CD4-positive, alpha-beta memory T cell (primary cell): ENCODE measurements at regions not wholly inside any gene's neighbourhood (a gene's known extent, or its start where the extent isn't known, plus 50 kb on each side); places are given as distances from the start of the nearest gene placed in this dataset.
A peak's percentile ranks its signal among the peaks of the same experiment; 100 is the strongest.

Experiments used
- CTCF ChIA-PET: fragments of 350-600 bp; sonication (Branson Sonifier 250); formaldehyde crosslinking; loops from one replicate; lab custom pipeline; 2021; ENCODE audit warnings: inconsistent platforms; ENCODE audit not compliant: partially characterized antibody; lab: Charles Lee
- POLR2A ChIA-PET: fragments of 350-600 bp; sonication (Branson Sonifier 250); formaldehyde crosslinking; loops from one replicate; lab custom pipeline; 2021; ENCODE audit not compliant: partially characterized antibody; lab: Charles Lee
- DNase-seq, 5 donors: peaks; one replicate each; pipeline versions ENCODE4 v3.0.0 to v3.0.0-alpha.2; 2020 to 2022; ENCODE audit warnings: mixed read lengths in 1 of 5
- H3K27ac ChIP-seq: one replicate; pipeline ENCODE4 v1.7.0; 2013; ENCODE audit warnings: low read depth, low read length
- H3K27me3 ChIP-seq: 2 replicates; pipeline ENCODE4 v1.7.0; 2013; ENCODE audit warnings: mild to moderate bottlenecking, low read length, moderate library complexity; ENCODE audit not compliant: insufficient read depth
- H3K36me3 ChIP-seq: 2 replicates; pipeline ENCODE4 v1.7.0; 2013; ENCODE audit warnings: mild to moderate bottlenecking, low read length, moderate library complexity; ENCODE audit not compliant: insufficient read depth
- H3K4me1 ChIP-seq: 2 replicates; pipeline ENCODE4 v1.7.0; 2013; ENCODE audit warnings: mild to moderate bottlenecking, low read length, moderate library complexity; ENCODE audit not compliant: insufficient read depth
- H3K4me3 ChIP-seq, 2 donors: one replicate each; pipeline ENCODE4 v1.7.0; 2013; ENCODE audit warnings: low read length in 2 of 2, mild to moderate bottlenecking in 1 of 2
- H3K9me3 ChIP-seq, 2 donors: one replicate each; pipeline ENCODE4 v1.7.0; 2013; ENCODE audit warnings: low read length in 2 of 2, control low read depth in 1 of 2; ENCODE audit not compliant: control insufficient read depth in 1 of 2
- H3K27ac Mint-ChIP-seq, 7 donors: one replicate each; pipeline ENCODE4 v1.8.0; 2020 to 2021; ENCODE audit warnings: mixed read lengths in 7 of 7, mild to moderate bottlenecking in 6 of 7, inconsistent platforms in 3 of 7, moderate library complexity in 3 of 7
- H3K27me3 Mint-ChIP-seq, 2 donors: one replicate each; pipeline ENCODE4 v1.8.0; 2020 to 2021; ENCODE audit warnings: mixed read lengths in 2 of 2
- H3K36me3 Mint-ChIP-seq, 2 donors: one replicate each; pipeline ENCODE4 v1.8.0; 2020 to 2021; ENCODE audit warnings: mixed read lengths in 2 of 2, inconsistent platforms in 1 of 2, mild to moderate bottlenecking in 1 of 2
- H3K4me1 Mint-ChIP-seq, 4 donors: one replicate each; pipeline ENCODE4 v1.8.0; 2020 to 2021; ENCODE audit warnings: mixed read lengths in 4 of 4, mild to moderate bottlenecking in 1 of 4
- H3K4me3 Mint-ChIP-seq, 8 donors: one replicate each; pipeline ENCODE4 v1.8.0; 2020 to 2021; ENCODE audit warnings: mixed read lengths in 8 of 8, mild to moderate bottlenecking in 7 of 8, moderate library complexity in 6 of 8, inconsistent platforms in 3 of 8
- H3K9me3 Mint-ChIP-seq, 8 donors: one replicate each; pipeline ENCODE4 v1.8.0; 2020 to 2021; ENCODE audit warnings: mixed read lengths in 8 of 8, mild to moderate bottlenecking in 5 of 8, inconsistent platforms in 3 of 8, moderate library complexity in 1 of 8
- intact Hi-C: fragments of 100-400 bp; cut with micrococcal nuclease; formaldehyde crosslinking; loops from one replicate; pipeline ENCODE4 v1.15.1; 2023

GRCh38 chr18:27366665-27367064 is 181.6 kb upstream of the CHST9 start:
- Mint-ChIP-seq H3K4me3 (no peak overlapping the region), H3K27me3 (no peaks in the 10 kb centered on the region), H3K27ac (no peak overlapping the region), H3K4me1 (no peaks in the 10 kb centered on the region), H3K36me3 (no peaks in the 10 kb centered on the region), H3K9me3 (peaks cover 3 to 23% (median 9%) of the 10 kb centered on the region in 8 donors)
- CTCF ChIA-PET: no interaction called here
- H3K9me3 ChIP-seq: no peaks in the 10 kb centered on the region
- intact Hi-C loops: no loop called here
- no peak overlapping the region for H3K4me3 ChIP-seq
- H3K36me3 ChIP-seq: no peaks in the 10 kb centered on the region
- POLR2A ChIA-PET: no interaction called here
- no peak overlapping the region for H3K27ac ChIP-seq
- no peak for DNase-seq
- H3K4me1 ChIP-seq: no peaks in the 10 kb centered on the region
- no peaks in the 10 kb centered on the region for H3K27me3 ChIP-seq

GRCh38 chr18:27366151-27366550 is 181.0 kb upstream of the CHST9 start:
- Histone ChIP-seq H3K27me3 (no peaks in the 10 kb centered on the region), H3K9me3 (no peaks in the 10 kb centered on the region), H3K36me3 (no peaks in the 10 kb centered on the region), H3K27ac (no peak overlapping the region), H3K4me1 (no peaks in the 10 kb centered on the region), H3K4me3 (no peak overlapping the region)
- Mint-ChIP-seq H3K36me3 (no peaks in the 10 kb centered on the region), H3K27ac (no peak overlapping the region), H3K4me1 (no peaks in the 10 kb centered on the region), H3K27me3 (no peaks in the 10 kb centered on the region), H3K9me3 (peaks cover 3 to 22% (median 10%) of the 10 kb centered on the region in 8 donors), H3K4me3 (no peak overlapping the region)
- DNase-seq: no peak
- intact Hi-C loops: no loop called here
- ChIA-PET POLR2A (no interaction called here), CTCF (no interaction called here)

- intact Hi-C loops: no loop called here
- no peak for DNase-seq
- Mint-ChIP-seq H3K27me3 (no peaks in the 10 kb centered on the region), H3K4me1 (no peaks in the 10 kb centered on the region), H3K27ac (no peak overlapping the region), H3K9me3 (peaks cover 5 to 21% (median 11%) of the 10 kb centered on the region in 8 donors), H3K36me3 (no peaks in the 10 kb centered on the region), H3K4me3 (no peak overlapping the region)
- Histone ChIP-seq H3K27ac (no peak overlapping the region), H3K9me3 (no peaks in the 10 kb centered on the region), H3K36me3 (no peaks in the 10 kb centered on the region), H3K4me1 (no peaks in the 10 kb centered on the region), H3K27me3 (no peaks in the 10 kb centered on the region), H3K4me3 (no peak overlapping the region)
- CTCF ChIA-PET: no interaction called here
- POLR2A ChIA-PET: no interaction called here
Measured at GRCh38 chr18:27363872-27364271, 178.8 kb upstream of the CHST9 start.

- no peak for DNase-seq
- POLR2A ChIA-PET: no interaction called here
- no peaks in the 10 kb centered on the region for H3K27me3 Mint-ChIP-seq
- no peak overlapping the region for H3K27ac Mint-ChIP-seq
- H3K9me3 Mint-ChIP-seq: peaks cover 2 to 22% (median 11%) of the 10 kb centered on the region in 8 donors
- Histone ChIP-seq H3K27ac (no peak overlapping the region), H3K4me3 (no peak overlapping the region), H3K36me3 (no peaks in the 10 kb centered on the region), H3K9me3 (no peaks in the 10 kb centered on the region), H3K27me3 (no peaks in the 10 kb centered on the region), H3K4me1 (no peaks in the 10 kb centered on the region)
- intact Hi-C loops: no loop called here
- CTCF ChIA-PET: no interaction called here
- no peaks in the 10 kb centered on the region for H3K4me1 Mint-ChIP-seq
- no peaks in the 10 kb centered on the region for H3K36me3 Mint-ChIP-seq
- no peak overlapping the region for H3K4me3 Mint-ChIP-seq
Measured at GRCh38 chr18:27361477-27361876, 176.4 kb upstream of the CHST9 start.

GRCh38 chr18:27355308-27355707 is 170.2 kb upstream of the CHST9 start:
- Mint-ChIP-seq H3K9me3 (peaks cover 2 to 36% (median 21%) of the 10 kb centered on the region in 8 donors), H3K4me3 (no peak overlapping the region), H3K36me3 (no peaks in the 10 kb centered on the region), H3K27ac (no peak overlapping the region), H3K27me3 (no peaks in the 10 kb centered on the region), H3K4me1 (no peaks in the 10 kb centered on the region)
- no peaks in the 10 kb centered on the region for H3K9me3 ChIP-seq
- no peaks in the 10 kb centered on the region for H3K4me1 ChIP-seq
- intact Hi-C loops: no loop called here
- ChIA-PET POLR2A (no interaction called here), CTCF (no interaction called here)
- H3K27ac ChIP-seq: no peak overlapping the region
- no peaks in the 10 kb centered on the region for H3K27me3 ChIP-seq
- no peak overlapping the region for H3K4me3 ChIP-seq
- H3K36me3 ChIP-seq: no peaks in the 10 kb centered on the region
- no peak for DNase-seq

GRCh38 chr18:27353273-27353672 is 168.2 kb upstream of the CHST9 start:
- Histone ChIP-seq H3K4me1 (no peaks in the 10 kb centered on the region), H3K36me3 (no peaks in the 10 kb centered on the region), H3K27me3 (no peaks in the 10 kb centered on the region), H3K27ac (no peak overlapping the region), H3K9me3 (no peaks in the 10 kb centered on the region), H3K4me3 (no peak overlapping the region)
- no peaks in the 10 kb centered on the region for H3K27me3 Mint-ChIP-seq
- CTCF ChIA-PET: no interaction called here
- POLR2A ChIA-PET: no interaction called here
- no peaks in the 10 kb centered on the region for H3K4me1 Mint-ChIP-seq
- no peak overlapping the region for H3K27ac Mint-ChIP-seq
- H3K36me3 Mint-ChIP-seq: no peaks in the 10 kb centered on the region
- no peak for DNase-seq
- peaks cover 2 to 34% (median 18%) of the 10 kb centered on the region in 8 donors for H3K9me3 Mint-ChIP-seq
- intact Hi-C loops: no loop called here
- H3K4me3 Mint-ChIP-seq: no peak overlapping the region

GRCh38 chr18:27349284-27349882 is 164.3 kb upstream of the CHST9 start:
- no peaks in the 10 kb centered on the region for H3K27me3 ChIP-seq
- H3K27ac ChIP-seq: no peak overlapping the region
- intact Hi-C loops: no loop called here
- no peaks in the 10 kb centered on the region for H3K36me3 ChIP-seq
- DNase-seq: no peak
- peaks cover 2 to 45% (median 22%) of the 10 kb centered on the region in 8 donors for H3K9me3 Mint-ChIP-seq
- H3K4me1 ChIP-seq: no peaks in the 10 kb centered on the region
- CTCF ChIA-PET: no interaction called here
- no peaks in the 10 kb centered on the region for H3K4me1 Mint-ChIP-seq
- H3K9me3 ChIP-seq: peaks cover 0 to 2% of the 10 kb centered on the region in 2 donors
- no peak overlapping the region for H3K4me3 Mint-ChIP-seq
- H3K27ac Mint-ChIP-seq: no peak overlapping the region
- H3K27me3 Mint-ChIP-seq: no peaks in the 10 kb centered on the region
- no peak overlapping the region for H3K4me3 ChIP-seq
- H3K36me3 Mint-ChIP-seq: no peaks in the 10 kb centered on the region
- POLR2A ChIA-PET: no interaction called here

- no peaks in the 10 kb centered on the region for H3K36me3 ChIP-seq
- no peak for DNase-seq
- ChIA-PET CTCF (no interaction called here), POLR2A (no interaction called here)
- H3K27ac ChIP-seq: no peak overlapping the region
- intact Hi-C loops: no loop called here
- no peaks in the 10 kb centered on the region for H3K4me1 Mint-ChIP-seq
- H3K4me1 ChIP-seq: no peaks in the 10 kb centered on the region
- H3K9me3 ChIP-seq: no peaks in the 10 kb centered on the region
- H3K27me3 ChIP-seq: no peaks in the 10 kb centered on the region
- no peak overlapping the region for H3K4me3 ChIP-seq
- no peak overlapping the region for H3K4me3 Mint-ChIP-seq
- H3K27ac Mint-ChIP-seq: peak overlapping the region in 1 of 7 donors; percentile 41
- H3K9me3 Mint-ChIP-seq: peaks cover 5 to 23% (median 10%) of the 10 kb centered on the region in 8 donors
- no peaks in the 10 kb centered on the region for H3K36me3 Mint-ChIP-seq
- no peaks in the 10 kb centered on the region for H3K27me3 Mint-ChIP-seq
Measured at GRCh38 chr18:27331606-27332005, 146.5 kb upstream of the CHST9 start.
